Lung (tissue), 11 donors: ENCODE measurements at regions not wholly inside any gene's neighbourhood (a gene's known extent, or its start where the extent isn't known, plus 50 kb on each side); places are given as distances from the start of the nearest gene placed in this dataset.

ENCODE experiments used
- ATAC-seq: fragments of 200-7000 bp; cut with Tn5 transposase; one replicate; pipeline ENCODE4 v1.9.1; 2020; ENCODE audit warnings: moderate number of reproducible peaks; ENCODE audit not compliant: insufficient read depth, low FRiP score
- DNase-seq, 3 donors: peaks; one replicate each; pipeline ENCODE4 v3.0.0-alpha.2; 2013 to 2017
- H3K27ac ChIP-seq, 2 donors: one replicate each; pipeline ENCODE4 v1.5.1; 2013; ENCODE audit warnings: mild to moderate bottlenecking in 2 of 2, moderate library complexity in 2 of 2, control low read depth in 1 of 2, inconsistent platforms in 1 of 2, low read depth in 1 of 2, low read length in 1 of 2
- H3K27me3 ChIP-seq, 3 donors: one replicate each; pipeline ENCODE4 v1.5.1; 2013; ENCODE audit warnings: low read length in 2 of 3; ENCODE audit not compliant: control insufficient read depth in 3 of 3, insufficient read depth in 3 of 3
- H3K36me3 ChIP-seq, 4 donors: one replicate each; pipeline ENCODE4 v1.5.1; 2013; ENCODE audit warnings: low read length in 4 of 4, mild to moderate bottlenecking in 1 of 4, moderate library complexity in 1 of 4; ENCODE audit not compliant: control insufficient read depth in 4 of 4, insufficient read depth in 4 of 4
- H3K4me1 ChIP-seq, 5 donors: one replicate each; pipeline ENCODE4 v1.5.1; 2013; ENCODE audit warnings: low read length in 5 of 5, mild to moderate bottlenecking in 2 of 5, moderate library complexity in 1 of 5; ENCODE audit not compliant: control insufficient read depth in 5 of 5, insufficient read depth in 5 of 5
- H3K4me3 ChIP-seq: one replicate; pipeline ENCODE4 v1.5.1; 2013; ENCODE audit warnings: mild to moderate bottlenecking, control low read depth, moderate library complexity
- H3K9ac ChIP-seq, 2 donors: one replicate each; pipeline ENCODE4 v1.5.1; 2013; ENCODE audit warnings: low read length in 2 of 2, control low read depth in 1 of 2; ENCODE audit not compliant: insufficient read depth in 1 of 2
- H3K9me3 ChIP-seq, 4 donors: one replicate each; pipeline ENCODE4 v1.5.1; 2013; ENCODE audit warnings: low read length in 3 of 4, mild to moderate bottlenecking in 1 of 4, moderate library complexity in 1 of 4; ENCODE audit not compliant: control insufficient read depth in 4 of 4, insufficient read depth in 3 of 4
- CTCF ChIP-seq: IDR thresholded peaks from 2 replicates; pipeline ENCODE4 v1.5.1; 2012; ENCODE audit warnings: mild to moderate bottlenecking; ENCODE audit errors: control extremely low read depth, extremely low read depth
- WGBS, 2 donors: extraction: QIAGEN DNeasy Blood & Tissue Kit; methylation state at CpG; one replicate each; pipeline ENCODE4 v1.1.7; 2013; 5-methylcytosine and 5-hydroxymethylcytosine counted together
- donor health status: control.
- donor health status: control.
- donor health status: Bipolar disorder and iron deficiency.
- donor health status: healthy.
- donor health status: DM: yes; HTN: yes; CAD: no.

- no peak for ATAC-seq
- Histone ChIP-seq H3K9ac (no peak overlapping the region), H3K4me1 (no peaks in the 10 kb centered on the region), H3K36me3 (no peaks in the 10 kb centered on the region), H3K4me3 (no peak overlapping the region), H3K27me3 (no peaks in the 10 kb centered on the region), H3K27ac (no peak overlapping the region), H3K9me3 (no peaks in the 10 kb centered on the region)
- DNase-seq: no peak
- TF ChIP-seq CTCF: no peak
- 85 to 91% methylated on average over 3 of the region's 3 CpGs for WGBS, 2 donors
Observed at GRCh38 chr17:70934231-70934630, 764.9 kb downstream of the KCNJ2 start.

- Histone ChIP-seq H3K9ac (no peak overlapping the region), H3K9me3 (no peaks in the 10 kb centered on the region), H3K36me3 (no peaks in the 10 kb centered on the region), H3K27ac (no peak overlapping the region), H3K4me1 (no peaks in the 10 kb centered on the region), H3K27me3 (no peaks in the 10 kb centered on the region), H3K4me3 (no peak overlapping the region)
- ATAC-seq: no peak
- DNase-seq: no peak
- no peak for TF ChIP-seq CTCF
Observed at GRCh38 chr17:70934835-70935234, 765.5 kb downstream of the KCNJ2 start.

- no peaks in the 10 kb centered on the region for H3K36me3 ChIP-seq
- H3K4me3 ChIP-seq: no peak overlapping the region
- H3K4me1 ChIP-seq: no peaks in the 10 kb centered on the region
- WGBS, 2 donors: 94% methylated on average over 1 of the region's 1 CpG
- DNase-seq (no peak), ATAC-seq (no peak)
- TF ChIP-seq CTCF: no peak
- H3K9ac ChIP-seq: no peak overlapping the region
- no peaks in the 10 kb centered on the region for H3K9me3 ChIP-seq
- no peaks in the 10 kb centered on the region for H3K27me3 ChIP-seq
- H3K27ac ChIP-seq: no peak overlapping the region
Observed at GRCh38 chr17:70936724-70937123, 767.4 kb downstream of the KCNJ2 start.

GRCh38 chr17:70938336-70938735 is 769.0 kb downstream of the KCNJ2 start:
- 64 to 82% methylated on average over 7 of the region's 7 CpGs for WGBS, 2 donors
- DNase-seq: peak in 1 of 3 donors; percentile 24
- no peak for TF ChIP-seq CTCF
- no peak for ATAC-seq
- H3K9ac ChIP-seq: no peak overlapping the region
- no peak overlapping the region for H3K4me3 ChIP-seq
- H3K36me3 ChIP-seq: no peaks in the 10 kb centered on the region
- H3K4me1 ChIP-seq: no peaks in the 10 kb centered on the region
- no peaks in the 10 kb centered on the region for H3K9me3 ChIP-seq
- no peaks in the 10 kb centered on the region for H3K27me3 ChIP-seq
- H3K27ac ChIP-seq: no peak overlapping the region
